ENCODE measurements at regions not wholly inside any gene's neighbourhood (a gene's known extent, or its start where the extent isn't known, plus 50 kb on each side); places are given as distances from the start of the nearest gene placed in this dataset.

GRCh38 chr6:14811775-14812428 is 434.0 kb upstream of the JARID2 start:
- Histone ChIP-seq H3K9me3 (ENCODE audit: severe bottlenecking) (no peaks in the 10 kb centered on the region), H3K4me3 (ENCODE audit: severe bottlenecking) (no peak overlapping the region), H3K4me1 (ENCODE audit: insufficient read depth, poor library complexity, severe bottlenecking) (no peaks in the 10 kb centered on the region), H3K36me3 (ENCODE audit: low read depth) (no peaks in the 10 kb centered on the region), H3K27ac (ENCODE audit: poor library complexity, severe bottlenecking) (no peak overlapping the region), H3K27me3 (ENCODE audit: insufficient read depth, poor library complexity, severe bottlenecking) (no peaks in the 10 kb centered on the region)
- no peak for ATAC-seq (ENCODE audit: low read depth)
- no peak for TF ChIP-seq CTCF (IDR thresholded peaks at IDR 0.05; ENCODE audit: poor library complexity, severe bottlenecking)
- DNase-seq (ENCODE audit: low spot score), result no peak

GRCh38 chr6:14814016-14814415 is 431.9 kb upstream of the JARID2 start:
- Histone ChIP-seq H3K27me3 (ENCODE audit: insufficient read depth, poor library complexity, severe bottlenecking) (no peaks in the 10 kb centered on the region), H3K9me3 (ENCODE audit: severe bottlenecking) (no peaks in the 10 kb centered on the region), H3K27ac (ENCODE audit: poor library complexity, severe bottlenecking) (no peak overlapping the region), H3K4me1 (ENCODE audit: insufficient read depth, poor library complexity, severe bottlenecking) (no peaks in the 10 kb centered on the region), H3K36me3 (ENCODE audit: low read depth) (no peaks in the 10 kb centered on the region), H3K4me3 (ENCODE audit: severe bottlenecking) (no peak overlapping the region)
- ATAC-seq (ENCODE audit: low read depth) (no peak), DNase-seq (ENCODE audit: low spot score) (no peak)
- no peak for TF ChIP-seq CTCF (IDR thresholded peaks at IDR 0.05; ENCODE audit: poor library complexity, severe bottlenecking)

GRCh38 chr6:14816116-14816859 is 429.6 kb upstream of the JARID2 start:
- Histone ChIP-seq H3K9me3 (ENCODE audit: severe bottlenecking) (no peaks in the 10 kb centered on the region), H3K4me1 (ENCODE audit: insufficient read depth, poor library complexity, severe bottlenecking) (no peaks in the 10 kb centered on the region), H3K27ac (ENCODE audit: poor library complexity, severe bottlenecking) (no peak overlapping the region), H3K27me3 (ENCODE audit: insufficient read depth, poor library complexity, severe bottlenecking) (no peaks in the 10 kb centered on the region), H3K4me3 (ENCODE audit: severe bottlenecking) (no peak overlapping the region), H3K36me3 (ENCODE audit: low read depth) (no peaks in the 10 kb centered on the region)
- no peak for ATAC-seq (ENCODE audit: low read depth)
- no peak for DNase-seq (ENCODE audit: low spot score)
- no peak for TF ChIP-seq CTCF (IDR thresholded peaks at IDR 0.05; ENCODE audit: poor library complexity, severe bottlenecking)

GRCh38 chr6:14817074-14817473 is 428.8 kb upstream of the JARID2 start:
- H3K36me3 ChIP-seq (ENCODE audit: low read depth), result no peaks in the 10 kb centered on the region
- H3K9me3 ChIP-seq (ENCODE audit: severe bottlenecking), result no peaks in the 10 kb centered on the region
- no peak for TF ChIP-seq CTCF (IDR thresholded peaks at IDR 0.05; ENCODE audit: poor library complexity, severe bottlenecking)
- H3K27me3 ChIP-seq (ENCODE audit: insufficient read depth, poor library complexity, severe bottlenecking), result no peaks in the 10 kb centered on the region
- ATAC-seq (ENCODE audit: low read depth) (no peak), DNase-seq (ENCODE audit: low spot score) (no peak)
- no peak overlapping the region for H3K4me3 ChIP-seq (ENCODE audit: severe bottlenecking)
- H3K27ac ChIP-seq (ENCODE audit: poor library complexity, severe bottlenecking), result no peak overlapping the region
- H3K4me1 ChIP-seq (ENCODE audit: insufficient read depth, poor library complexity, severe bottlenecking), result no peaks in the 10 kb centered on the region

- Histone ChIP-seq H3K4me1 (ENCODE audit: insufficient read depth, poor library complexity, severe bottlenecking) (no peaks in the 10 kb centered on the region), H3K27me3 (ENCODE audit: insufficient read depth, poor library complexity, severe bottlenecking) (no peaks in the 10 kb centered on the region), H3K36me3 (ENCODE audit: low read depth) (no peaks in the 10 kb centered on the region), H3K27ac (ENCODE audit: poor library complexity, severe bottlenecking) (no peak overlapping the region), H3K4me3 (ENCODE audit: severe bottlenecking) (no peak overlapping the region), H3K9me3 (ENCODE audit: severe bottlenecking) (no peaks in the 10 kb centered on the region)
- no peak for TF ChIP-seq CTCF (IDR thresholded peaks at IDR 0.05; ENCODE audit: poor library complexity, severe bottlenecking)
- no peak for DNase-seq (ENCODE audit: low spot score)
- ATAC-seq (ENCODE audit: low read depth), result no peak
Measured at GRCh38 chr6:14818422-14818884, 427.4 kb upstream of the JARID2 start.
